Activated CD8-positive, alpha-beta memory T cell treated with anti-CD3 and anti-CD28 coated beads for 4 hours (primary cell): ENCODE measurements at regions not wholly inside any gene's neighbourhood (a gene's known extent, or its start where the extent isn't known, plus 50 kb on each side); places are given as distances from the start of the nearest gene placed in this dataset.
"Not testable (repeated sequence)": the region's sequence is repeated elsewhere in the genome, so short reads cannot be mapped to it uniquely, and the experiment has no call there.

Source experiments
- DNase-seq, 2 donors: peaks; one replicate each; pipeline ENCODE4 v3.0.0-alpha.2; 2020; ENCODE audit warnings: low read depth in 2 of 2

DNA sequence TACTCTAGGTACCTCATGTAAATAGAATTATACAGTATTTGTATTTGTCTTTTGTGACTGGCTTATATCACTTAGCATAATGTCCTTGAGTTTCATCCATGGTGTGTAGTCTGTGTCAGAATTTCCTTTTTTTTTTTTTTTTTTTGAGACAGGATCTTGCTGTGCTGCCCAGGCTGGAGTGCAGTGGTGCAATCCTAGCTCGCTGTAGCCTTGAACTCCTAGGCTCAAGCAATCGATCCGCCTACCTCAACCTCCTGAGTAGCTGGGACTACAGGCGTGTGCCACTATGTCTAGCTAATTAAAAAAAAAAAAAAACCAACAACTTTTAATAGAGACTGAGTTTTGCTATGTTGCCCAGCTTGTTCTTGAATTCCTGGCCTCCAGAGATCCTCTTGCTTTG is 89.8 kb upstream of the PODXL start:
- no peak for DNase-seq

DNA sequence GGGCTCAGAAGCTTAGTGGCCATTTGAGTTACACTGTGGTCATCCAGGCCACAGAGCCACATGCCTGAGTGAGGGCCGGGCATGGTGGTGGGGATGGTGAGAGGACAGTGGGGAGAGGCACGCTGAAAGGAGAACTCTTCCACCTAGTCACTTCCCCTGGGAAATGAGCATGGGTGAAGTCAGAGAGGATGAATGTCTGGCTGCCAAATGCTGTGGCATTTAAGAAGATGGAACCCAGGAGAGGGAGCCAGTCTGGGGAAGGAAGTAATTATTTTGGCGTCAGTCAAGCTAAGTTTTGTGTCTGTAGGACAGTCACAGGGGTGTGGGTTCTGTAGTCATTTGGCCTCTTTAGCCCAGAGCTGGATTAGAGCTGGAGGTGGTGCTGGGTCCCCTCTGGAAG is 86.0 kb upstream of the PODXL start:
- no peak for DNase-seq

DNA sequence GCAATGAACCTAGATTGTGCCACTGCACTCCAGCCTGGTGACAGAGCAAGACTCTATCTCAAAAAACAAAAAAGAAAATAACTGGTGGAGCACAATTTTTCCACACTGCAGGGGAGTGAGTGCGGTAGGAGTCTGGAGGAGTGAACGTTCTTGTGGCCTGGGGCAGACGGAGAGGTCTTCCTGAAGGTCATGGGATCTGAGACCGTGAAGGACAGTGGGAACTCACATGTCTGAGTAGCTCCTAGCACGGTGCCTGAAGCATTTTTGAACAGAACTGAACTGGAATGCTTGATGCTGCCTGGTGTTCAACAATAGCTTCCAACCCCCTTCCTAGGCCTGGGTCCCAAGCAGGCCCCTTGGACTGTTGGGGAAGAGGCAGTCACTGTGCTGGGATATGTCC is 84.3 kb upstream of the PODXL start:
- DNase-seq, result no peak

DNA sequence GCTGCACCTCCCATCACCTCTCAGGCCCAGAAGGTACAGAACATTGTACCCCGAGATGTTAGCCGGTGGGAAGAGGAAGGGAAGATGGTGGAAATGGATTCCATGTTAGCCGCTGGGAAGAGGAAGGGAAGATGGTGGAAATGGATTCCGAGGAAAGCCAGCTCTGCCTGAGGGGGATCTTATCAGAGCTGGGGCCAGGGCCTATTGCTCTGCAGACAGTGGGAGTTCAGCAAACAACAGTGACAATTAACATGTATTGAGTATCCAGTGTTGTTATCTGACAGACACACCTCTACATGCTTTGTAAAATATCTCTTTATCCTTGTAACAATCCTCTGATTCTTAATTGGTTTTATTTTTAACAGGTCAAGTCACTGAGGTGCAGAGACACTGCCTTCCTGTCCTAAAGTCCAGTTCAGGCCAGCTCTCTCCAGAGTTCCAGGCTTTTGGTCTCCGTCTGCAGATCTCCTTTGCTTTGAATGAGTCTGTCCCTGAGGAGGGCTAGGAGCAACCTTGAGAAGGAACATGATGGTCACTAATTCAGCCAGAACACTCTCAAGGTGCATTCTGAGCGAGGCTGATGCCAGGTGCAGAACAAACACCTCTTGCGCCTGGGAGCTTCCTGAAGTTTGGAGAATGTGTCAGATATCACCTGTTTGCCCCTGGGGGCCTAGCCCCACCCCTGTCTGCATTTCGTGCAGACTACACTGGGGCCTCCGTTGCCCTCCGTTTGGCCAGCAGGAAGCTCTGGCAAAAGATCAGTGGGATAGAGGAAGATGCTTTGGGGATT is 82.4 kb upstream of the PODXL start:
- DNase-seq, result no peak

DNA sequence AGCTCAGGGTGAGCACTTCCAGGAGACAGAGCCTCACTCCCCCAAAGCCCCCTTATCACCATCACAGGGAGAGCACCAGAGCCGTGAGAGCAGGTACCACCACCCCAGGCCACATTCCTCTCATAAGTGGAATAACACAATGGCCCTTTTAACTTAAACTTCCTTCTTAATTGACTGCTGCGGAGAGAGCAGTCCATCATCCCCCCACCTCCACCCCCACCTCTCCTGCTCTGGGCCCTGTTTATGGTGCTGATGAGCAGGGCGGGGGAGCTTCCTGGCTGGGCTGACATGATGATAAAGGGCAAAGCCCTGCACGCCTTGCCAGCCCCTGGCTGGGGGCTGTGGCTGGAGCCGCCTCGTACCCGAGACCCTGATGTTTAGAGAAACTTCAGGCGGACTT is 81.4 kb upstream of the PODXL start:
- DNase-seq, result no peak

GRCh38 chr7:131636092-131636491 is 79.7 kb upstream of the PODXL start:
- DNase-seq, result no peak

DNA sequence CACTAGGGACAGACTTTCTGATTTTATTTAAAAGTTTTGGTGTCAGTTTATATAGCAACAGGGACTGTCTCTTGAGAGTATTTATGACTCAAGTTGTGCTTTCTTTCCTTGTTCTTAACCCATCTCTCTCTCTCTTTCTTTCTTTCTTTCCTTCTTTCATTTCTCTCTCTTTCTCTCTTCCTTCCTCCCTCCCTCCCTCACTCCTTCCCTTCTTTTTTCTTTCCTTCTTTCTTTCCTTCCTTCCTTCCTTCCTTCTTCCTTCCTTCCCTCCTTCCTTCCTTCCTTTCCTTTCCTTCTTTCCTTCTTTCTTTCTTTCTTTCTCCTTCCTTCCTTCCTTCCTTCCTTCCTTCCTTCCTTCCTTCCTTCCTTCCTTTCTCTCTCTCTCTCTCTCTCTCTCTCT is 77.8 kb upstream of the PODXL start:
- not testable (repeated sequence) for DNase-seq

GRCh38 chr7:131633342-131633843 is 77.0 kb upstream of the PODXL start:
- no peak for DNase-seq

DNA sequence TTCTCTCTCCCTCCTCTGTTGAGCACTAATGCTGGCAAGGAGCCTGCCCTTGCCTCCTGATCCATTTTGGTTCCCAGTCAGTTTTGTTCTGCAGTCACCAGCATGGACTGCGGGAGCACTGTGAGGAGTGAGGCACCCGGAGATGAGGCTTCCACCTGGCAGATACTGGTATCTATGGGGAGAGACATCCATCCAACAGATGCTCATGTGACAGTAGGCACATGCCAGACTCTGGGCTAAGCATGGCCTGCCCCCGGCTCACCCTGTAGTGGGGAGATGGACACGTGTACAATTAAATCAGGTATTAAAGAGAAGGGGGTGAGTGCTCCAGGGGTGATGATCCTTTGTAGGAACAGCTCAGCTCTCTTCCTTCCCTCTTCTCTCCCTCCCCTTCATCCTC is 74.0 kb upstream of the PODXL start:
- no peak for DNase-seq

- no peak for DNase-seq
Observed at GRCh38 chr7:131629217-131629882, 72.9 kb upstream of the PODXL start.

DNA sequence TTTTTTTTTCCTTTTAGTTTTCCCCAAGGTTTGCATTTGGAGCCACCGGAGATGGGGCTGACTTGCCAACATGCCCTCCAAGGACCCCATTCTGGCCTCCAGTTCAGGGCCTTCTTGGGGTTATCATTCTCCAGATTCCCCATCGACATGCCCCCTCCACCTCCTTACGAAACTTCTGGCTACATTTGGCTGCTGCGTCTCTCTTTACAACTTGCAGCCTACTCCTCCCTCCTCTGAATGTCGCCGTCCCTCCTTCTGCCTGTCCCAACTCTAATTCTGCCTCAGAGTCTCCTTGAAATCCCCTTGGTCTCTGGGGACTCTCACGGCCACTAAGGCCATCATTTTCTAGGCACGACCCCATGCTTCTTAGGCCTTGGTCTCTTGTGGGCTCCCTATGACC is 72.2 kb upstream of the PODXL start:
- no peak for DNase-seq

GRCh38 chr7:131627735-131628190 is 71.3 kb upstream of the PODXL start:
- DNase-seq, result no peak

DNA sequence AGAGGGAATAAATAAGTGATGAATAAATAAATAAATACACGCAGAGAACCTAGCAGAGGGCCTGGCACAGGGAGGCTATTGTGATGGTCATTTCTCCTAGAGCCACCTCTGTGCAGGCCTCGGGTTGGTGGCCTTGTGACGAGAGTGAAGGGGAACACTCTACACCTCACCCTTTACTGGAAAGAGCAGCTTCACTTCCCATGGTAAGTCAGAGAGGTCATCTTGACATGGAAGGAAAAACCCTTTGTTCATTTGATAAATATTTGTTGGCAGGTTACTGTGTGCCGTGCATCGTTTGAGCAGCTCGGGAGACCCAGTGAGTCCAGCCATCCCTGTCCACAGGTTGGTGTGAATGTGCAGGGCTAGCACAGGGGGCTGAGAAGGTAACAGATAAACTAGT is 70.2 kb upstream of the PODXL start:
- no peak for DNase-seq

DNA sequence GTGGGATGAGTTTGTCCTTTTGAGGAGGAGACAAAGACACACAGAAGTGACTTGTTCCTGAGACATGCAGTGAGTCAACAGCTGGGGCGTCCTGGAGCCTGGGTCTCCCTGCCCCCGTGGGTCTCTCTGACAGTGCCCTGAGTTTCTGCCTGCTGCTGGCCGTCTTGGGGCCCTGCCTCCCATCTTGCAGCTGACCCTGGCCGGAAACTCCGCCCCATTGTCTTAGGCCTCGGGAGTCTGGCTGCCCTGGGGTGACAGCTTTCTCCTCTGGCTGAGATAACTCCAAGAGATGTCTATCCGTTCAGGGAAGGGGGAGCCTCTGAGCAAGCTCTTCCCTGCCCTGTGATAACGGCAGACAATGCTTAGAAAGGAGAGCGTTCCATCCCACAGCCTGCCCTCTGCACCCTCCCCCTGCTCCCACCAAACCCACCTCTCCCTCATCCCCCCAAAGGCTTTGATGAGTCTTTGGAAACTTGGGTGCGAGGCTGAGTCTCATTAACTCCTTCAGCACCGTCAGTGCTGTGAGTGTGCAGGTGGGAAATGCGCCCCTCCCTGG is 69.5 kb upstream of the PODXL start:
- no peak for DNase-seq

- not testable (repeated sequence) for DNase-seq
Observed at GRCh38 chr7:131625345-131625744, 68.9 kb upstream of the PODXL start.

DNA sequence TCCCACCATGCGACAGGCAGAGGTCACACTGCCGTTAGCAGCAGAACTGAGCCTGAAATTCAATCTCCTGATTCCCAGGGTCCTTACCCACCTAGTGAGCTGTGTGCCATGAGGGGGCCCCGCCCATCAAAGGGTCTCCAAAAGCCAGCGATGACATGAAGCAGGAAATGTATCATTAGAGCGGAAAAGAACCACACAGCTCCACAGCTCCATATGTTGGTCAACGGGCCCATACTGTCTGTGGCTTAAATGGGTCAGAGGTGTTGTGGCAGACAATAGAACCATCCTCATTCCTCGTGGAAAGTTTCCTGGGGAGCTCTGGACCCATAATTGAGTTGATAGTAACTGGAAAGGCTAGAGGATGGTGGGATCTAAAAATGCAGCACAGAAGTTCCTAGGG is 68.1 kb upstream of the PODXL start:
- no peak for DNase-seq

- no peak for DNase-seq
Observed at GRCh38 chr7:131623154-131623553, 66.7 kb upstream of the PODXL start.

DNA sequence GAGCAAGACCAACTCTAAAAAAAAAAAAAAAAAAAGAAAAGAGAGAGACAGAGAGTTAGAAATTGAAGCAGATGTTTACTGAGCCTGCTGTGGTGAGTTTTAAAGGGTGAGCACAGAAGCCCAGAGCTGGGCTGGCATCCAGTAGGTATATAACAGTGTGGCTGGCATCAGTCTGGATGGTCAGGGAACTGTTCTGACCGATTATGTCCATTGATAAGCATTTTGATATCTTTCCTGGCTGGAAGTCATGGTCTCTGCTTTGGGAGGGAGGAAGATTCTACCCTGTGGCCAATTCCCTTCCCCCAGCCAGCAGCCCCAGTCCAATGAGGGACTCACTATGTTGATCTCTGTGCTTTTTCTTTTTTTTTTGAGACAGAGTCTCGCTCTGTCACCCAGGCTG is 65.2 kb upstream of the PODXL start:
- DNase-seq, result no peak

- DNase-seq, result no peak
Observed at GRCh38 chr7:131620673-131621609, 64.5 kb upstream of the PODXL start.

DNA sequence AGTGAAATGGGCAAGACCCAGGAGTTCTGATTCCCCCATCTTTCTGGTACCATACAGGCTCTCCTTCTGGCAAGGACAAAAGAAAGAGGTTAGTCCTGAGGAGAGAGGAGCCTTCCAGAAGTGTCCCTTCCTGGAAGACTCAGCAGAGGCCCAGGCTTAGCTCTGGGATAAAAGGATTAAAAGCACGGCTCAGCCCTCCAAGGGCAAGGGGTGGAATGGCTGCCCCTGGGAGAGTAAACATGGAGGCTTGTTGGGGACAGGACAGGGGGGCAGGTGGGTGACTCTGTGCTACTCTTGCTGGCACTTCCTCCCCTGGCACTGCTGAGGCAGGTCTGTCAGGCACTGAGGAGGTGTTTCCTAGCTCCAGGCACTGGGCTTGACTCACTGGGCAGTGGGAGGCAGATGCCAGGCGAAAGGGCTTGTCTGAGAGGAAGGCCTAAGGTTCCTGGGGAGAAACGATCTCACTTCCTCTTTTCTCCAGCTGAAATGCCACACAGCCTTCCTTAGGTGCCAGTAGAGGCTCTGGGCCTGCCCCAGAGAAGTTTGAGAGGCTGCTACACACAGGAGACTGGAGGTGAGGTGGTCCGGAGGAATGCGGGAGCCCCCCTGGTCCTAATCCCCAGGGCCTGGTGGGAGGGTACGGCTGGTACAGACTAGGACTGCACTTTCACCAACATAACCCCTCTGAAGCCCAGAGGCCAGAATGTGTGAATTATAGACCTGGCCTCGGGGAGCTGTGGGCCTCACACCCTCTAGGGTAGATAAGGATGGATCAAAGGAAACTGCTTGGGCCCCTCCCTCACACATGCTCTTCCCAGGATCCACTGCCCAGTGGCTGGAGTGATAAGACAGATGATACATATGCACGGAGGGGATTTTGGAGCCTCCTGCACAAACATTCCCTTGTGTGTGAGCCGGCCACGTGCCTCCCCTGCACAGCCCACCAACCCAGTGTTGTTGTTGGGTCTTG is 63.2 kb upstream of the PODXL start:
- DNase-seq, result no peak

- no peak for DNase-seq
Observed at GRCh38 chr7:131618391-131618790, 62.0 kb upstream of the PODXL start.
